CD14-positive monocyte (primary cell): ENCODE measurements at regions not wholly inside any gene's neighbourhood (a gene's known extent, or its start where the extent isn't known, plus 50 kb on each side); places are given as distances from the start of the nearest gene placed in this dataset.

Experiments
- DNase-seq, 3 donors: peaks; one replicate each; pipeline ENCODE4 v3.0.0-alpha.2; 2011 to 2022
- H2AFZ ChIP-seq: 2 replicates; pipeline ENCODE4 v1.6.0; 2012; ENCODE audit warnings: mild to moderate bottlenecking, low read depth, low read length, inconsistent platforms; ENCODE audit not compliant: insufficient read depth, poor library complexity, severe bottlenecking
- H3K27ac ChIP-seq, 2 donors: 1 replicate in 1 of 2; 2 replicates in 1 of 2; pipeline ENCODE4 v1.5.1; 2012 to 2013; ENCODE audit warnings: low read length in 2 of 2, control low read depth in 1 of 2, inconsistent platforms in 1 of 2, low read depth in 1 of 2, mild to moderate bottlenecking in 1 of 2
- H3K27me3 ChIP-seq, 2 donors: one replicate each; pipeline versions ENCODE4 v1.6.0 to v1.6.1; 2011 to 2013; ENCODE audit warnings: low read length in 2 of 2; ENCODE audit not compliant: control insufficient read depth in 2 of 2, insufficient read depth in 2 of 2
- H3K36me3 ChIP-seq, 2 donors: replicated peaks in 1 of 2; 1 replicate in 1 of 2; 2 replicates in 1 of 2; pipeline versions ENCODE4 v1.5.1 to v1.6.1; 2012 to 2013; ENCODE audit warnings: low read length in 2 of 2, control low read depth in 1 of 2, inconsistent platforms in 1 of 2, mild to moderate bottlenecking in 1 of 2; ENCODE audit not compliant: insufficient read depth in 2 of 2, control insufficient read depth in 1 of 2
- H3K4me1 ChIP-seq, 2 donors: 1 replicate in 1 of 2; 2 replicates in 1 of 2; pipeline versions ENCODE4 v1.5.1 to v1.6.1; 2012 to 2013; ENCODE audit warnings: low read length in 2 of 2, control low read depth in 1 of 2, inconsistent platforms in 1 of 2, mild to moderate bottlenecking in 1 of 2, moderate library complexity in 1 of 2; ENCODE audit not compliant: insufficient read depth in 2 of 2, control insufficient read depth in 1 of 2
- H3K4me2 ChIP-seq: replicated peaks from 2 replicates; pipeline ENCODE3; 2012; ENCODE audit warnings: low read length, moderate library complexity, mild to moderate bottlenecking; ENCODE audit not compliant: poor library complexity, severe bottlenecking; ENCODE audit errors: extremely low read depth
- H3K4me3 ChIP-seq, 3 experiments: fragments of 200-600 bp in 1 of 3; sonication (generic) in 1 of 3; replicated peaks in 1 of 3; 1 replicate in 2 of 3; 2 replicates in 1 of 3; pipeline ENCODE4 v1.5.1; 2011 to 2013; ENCODE audit warnings: low read length in 3 of 3, mild to moderate bottlenecking in 3 of 3, control low read depth in 2 of 3, low read depth in 2 of 3, inconsistent platforms in 1 of 3, moderate library complexity in 1 of 3
- H3K79me2 ChIP-seq: 2 replicates; pipeline ENCODE4 v1.6.0; 2012; ENCODE audit warnings: mild to moderate bottlenecking, control low read depth, inconsistent platforms, low read length, moderate library complexity; ENCODE audit not compliant: insufficient read depth
- H3K9ac ChIP-seq: 2 replicates; pipeline ENCODE4 v1.6.0; 2017; ENCODE audit warnings: low read length, mild to moderate bottlenecking; ENCODE audit not compliant: insufficient read depth, poor library complexity, severe bottlenecking
- H3K9me3 ChIP-seq, 2 donors: replicated peaks in 1 of 2; 1 replicate in 1 of 2; 2 replicates in 1 of 2; pipeline versions ENCODE4 v1.5.1 to v1.6.1; 2012 to 2013; ENCODE audit warnings: low read length in 2 of 2, control low read depth in 1 of 2; ENCODE audit not compliant: control insufficient read depth in 1 of 2, insufficient read depth in 1 of 2
- H4K20me1 ChIP-seq: 2 replicates; pipeline ENCODE4 v1.6.0; 2012; ENCODE audit warnings: mild to moderate bottlenecking, low read length, control low read depth, moderate library complexity; ENCODE audit not compliant: insufficient read depth
- H3K27ac Mint-ChIP-seq, 7 donors: one replicate each; pipeline ENCODE4 v1.8.0; 2020; ENCODE audit warnings: mild to moderate bottlenecking in 7 of 7, mixed read lengths in 7 of 7, moderate library complexity in 6 of 7, inconsistent platforms in 2 of 7
- H3K27me3 Mint-ChIP-seq, 3 donors: one replicate each; pipeline ENCODE4 v1.8.0; 2021 to 2022; ENCODE audit warnings: low read depth in 3 of 3, mild to moderate bottlenecking in 3 of 3, mixed read lengths in 3 of 3, moderate library complexity in 3 of 3, inconsistent platforms in 1 of 3
- H3K36me3 Mint-ChIP-seq, 2 donors: one replicate each; pipeline ENCODE4 v1.8.0; 2020; ENCODE audit warnings: mixed read lengths in 2 of 2, inconsistent platforms in 1 of 2, mild to moderate bottlenecking in 1 of 2
- H3K4me1 Mint-ChIP-seq: one replicate; pipeline ENCODE4 v1.8.0; 2020; ENCODE audit warnings: mild to moderate bottlenecking, mixed read lengths
- H3K4me3 Mint-ChIP-seq, 2 donors: one replicate each; pipeline ENCODE4 v1.8.0; 2020; ENCODE audit warnings: mild to moderate bottlenecking in 2 of 2, mixed read lengths in 2 of 2, moderate library complexity in 1 of 2
- H3K9me3 Mint-ChIP-seq, 7 donors: one replicate each; pipeline ENCODE4 v1.8.0; 2020 to 2022; ENCODE audit warnings: mixed read lengths in 7 of 7, mild to moderate bottlenecking in 6 of 7, moderate library complexity in 6 of 7, inconsistent platforms in 2 of 7
- CTCF ChIP-seq: fragments of 200-600 bp; IDR thresholded peaks from one replicate; pipeline ENCODE4 v1.8.0; 2022; ENCODE audit warnings: antibody characterized with exemption, mild to moderate bottlenecking
- WGBS: methylation state at CpG from one replicate; pipeline ENCODE4 v1.1.5; 2013; ENCODE audit warnings: missing lambda C conversion rate; ENCODE audit not compliant: insufficient coverage; 5-methylcytosine and 5-hydroxymethylcytosine counted together
- intact Hi-C, 2 donors: fragments of 100-400 bp; cut with micrococcal nuclease; formaldehyde crosslinking; loops; one replicate each; pipeline versions ENCODE4 v1.15.0 to v1.15.1; 2023

- no peaks in the 10 kb centered on the region for H3K9me3 ChIP-seq
- Mint-ChIP-seq H3K9me3 (peaks cover 0 to 3% (median 0%) of the 10 kb centered on the region in 7 donors), H3K4me1 (no peaks in the 10 kb centered on the region), H3K36me3 (no peaks in the 10 kb centered on the region), H3K27ac (no peak overlapping the region), H3K4me3 (no peak overlapping the region), H3K27me3 (no peaks in the 10 kb centered on the region)
- no peaks in the 10 kb centered on the region for H3K79me2 ChIP-seq
- no peak for TF ChIP-seq CTCF
- WGBS = no CpG with 5 or more reads among the region's 2 CpGs
- H3K9ac ChIP-seq = no peak overlapping the region
- no peak overlapping the region for H3K4me3 ChIP-seq
- H4K20me1 ChIP-seq = no peaks in the 10 kb centered on the region
- no peaks in the 10 kb centered on the region for H3K36me3 ChIP-seq
- H3K27ac ChIP-seq = no peak overlapping the region
- no peak overlapping the region for H3K4me2 ChIP-seq
- DNase-seq = no peak
- no peaks in the 10 kb centered on the region for H3K27me3 ChIP-seq
- no peak overlapping the region for H2AFZ ChIP-seq
- H3K4me1 ChIP-seq = no peaks in the 10 kb centered on the region
- intact Hi-C loops = no loop called here
Measured at GRCh38 chr11:26162291-26162690, 169.6 kb upstream of the ANO3 start.

GRCh38 chr11:26186389-26186788, 145.5 kb upstream of the ANO3 start:
- Histone ChIP-seq H2AFZ (no peak overlapping the region), H3K4me2 (no peak overlapping the region), H3K27me3 (no peaks in the 10 kb centered on the region), H3K27ac (no peak overlapping the region), H3K4me1 (no peaks in the 10 kb centered on the region), H4K20me1 (no peaks in the 10 kb centered on the region), H3K9ac (no peak overlapping the region), H3K4me3 (no peak overlapping the region), H3K79me2 (no peaks in the 10 kb centered on the region), H3K36me3 (no peaks in the 10 kb centered on the region), H3K9me3 (no peaks in the 10 kb centered on the region)
- TF ChIP-seq CTCF = no peak
- Mint-ChIP-seq H3K27me3 (no peaks in the 10 kb centered on the region), H3K36me3 (no peaks in the 10 kb centered on the region), H3K27ac (no peak overlapping the region), H3K9me3 (peaks cover 0 to 4% (median 0%) of the 10 kb centered on the region in 7 donors), H3K4me3 (no peak overlapping the region), H3K4me1 (no peaks in the 10 kb centered on the region)
- intact Hi-C loops = no loop called here
- DNase-seq = no peak
- no CpG with 5 or more reads among the region's 2 CpGs for WGBS
